ENCODE measurements at regions not wholly inside any gene's neighbourhood (a gene's known extent, or its start where the extent isn't known, plus 50 kb on each side); places are given as distances from the start of the nearest gene placed in this dataset.

- Histone ChIP-seq H4K20me1 (replicated peaks; ENCODE audit: control insufficient read depth, insufficient read depth, low read length) (no peaks in the 10 kb centered on the region; the same call in 1 of the 2 replicates), H3K9me3 (replicated peaks; ENCODE audit: control insufficient read depth, insufficient read depth, low read depth, low read length) (no peaks in the 10 kb centered on the region), H3K9me1 (ENCODE audit: control insufficient read depth, insufficient read depth, low read length) (peaks cover 2% of the 10 kb centered on the region), H3K4me2 (ENCODE audit: insufficient read depth, low read length) (peak overlapping the region; percentile 73), H3K27ac (ENCODE audit: extremely low read depth, low read depth, low read length) (no peak overlapping the region), H3K27me3 (ENCODE audit: control insufficient read depth in 2 of 2, insufficient read depth in 2 of 2, low read length in 2 of 2) (peaks cover 7 to 45% of the 10 kb centered on the region in 2 experiments; a peak in 4 of 5 replicates), H3K4me1 (replicated peaks in 1 of 2; ENCODE audit: control insufficient read depth in 2 of 2, insufficient read depth in 2 of 2, low read length in 2 of 2) (peaks cover 11 to 17% of the 10 kb centered on the region in 2 experiments), H3K79me2 (ENCODE audit: control insufficient read depth, insufficient read depth, low read length) (no peaks in the 10 kb centered on the region), H3K9ac (ENCODE audit: insufficient read depth in 1 of 2, low read depth in 2 of 2, low read length in 2 of 2) (peak overlapping the region in 1 of 2 experiments; percentile 84; a peak in 2 of 4 replicates), H3K36me3 (ENCODE audit: control insufficient read depth, insufficient read depth, low read length) (no peaks in the 10 kb centered on the region), H2AFZ (ENCODE audit: low read depth, low read length) (peak overlapping the region; percentile 62), H3K4me3 (0 out of 2 replicates have a peak overlapping the region, but pooled peaks have one; percentile 8)
- DNase-seq (ENCODE audit: extremely low read depth in 1 of 4, low spot score in 3 of 4) = peak; percentile 83 to 88 (median 87)
- FAIRE-seq = peak; percentile 94
- intact Hi-C loops (cut with micrococcal nuclease) (loop anchor here (1.0 to 2.0 kb wide), 2 partner anchors 203 to 239 kb away; no protein-coding TSS in a partner anchor), in situ Hi-C loops (cut with MboI) (no loop called here)
- CTCF ChIA-PET (ENCODE audit: low intra/inter-chr PET ratio) = interaction anchor here (0.7 to 2.0 kb wide), 3 partner anchors 40 to 204 kb away, joined by 4 to 7 read pairs (median 4); no protein-coding TSS in a partner anchor
- POLR2A ChIA-PET = interaction anchor here (0.6 to 1.4 kb wide), 5 partner anchors 14 to 274 kb away, joined by 3 to 4 read pairs (median 3); no protein-coding TSS in a partner anchor
- BruUV-seq (replicated peaks) = no TSS peak
- WGBS (ENCODE audit: insufficient coverage, low coverage, missing lambda C conversion rate) = 8% methylated on average over 31 of the region's 31 CpGs
- peak; percentile 97 for ATAC-seq
- TF ChIP-seq RHOXF2B (CRISPR knock-in tag; conservative IDR thresholded peaks at IDR 0.05) (no peak), THRA (IDR thresholded peaks at IDR 0.05) (no peak), TFE3 (CRISPR knock-in tag; IDR thresholded peaks at IDR 0.05) (no peak), RFX1 (IDR thresholded peaks at IDR 0.05) (no peak), MITF (IDR thresholded peaks at IDR 0.05) (no peak), MCM5 (IDR thresholded peaks at IDR 0.05; ENCODE audit: low read depth) (no peak), MYNN (IDR thresholded peaks at IDR 0.05) (0 out of 2 replicates have a peak, but pooled peaks have one; percentile 35), MYNN (CRISPR knock-in tag; IDR thresholded peaks at IDR 0.05) (no peak), ZNF3 (CRISPR knock-in tag; IDR thresholded peaks at IDR 0.05) (no peak), ZBED1 (IDR thresholded peaks at IDR 0.05) (no peak), CHCHD3 (CRISPR knock-in tag; IDR thresholded peaks at IDR 0.05) (no peak), ZNF518B (CRISPR knock-in tag; IDR thresholded peaks at IDR 0.05) (no peak), ELK1 (CRISPR knock-in tag; IDR thresholded peaks at IDR 0.05) (no peak)
Observed at GRCh38 chr11:64449381-64450167, 90.6 kb downstream of the RPS6KA4 start.

All from K562 (cell line).